LNCAP (cell line): ENCODE measurements at regions not wholly inside any gene's neighbourhood (a gene's known extent, or its start where the extent isn't known, plus 50 kb on each side); places are given as distances from the start of the nearest gene placed in this dataset.

Experiments
- CTCF ChIP-seq: fragments of 450-650 bp; IDR thresholded peaks from 2 replicates; pipeline ENCODE4 v1.5.1; 2017; ENCODE audit warnings: mild to moderate bottlenecking

GRCh38 chr11:38038777-38039176, 1440.7 kb upstream of the RAG2 start:
- no peak for TF ChIP-seq CTCF

- no peak for TF ChIP-seq CTCF
These were observed 1421.2 kb upstream of the RAG2 start for GRCh38 chr11:38019072-38019775.

GRCh38 chr11:38014405-38014804, 1416.4 kb upstream of the RAG2 start:
- no peak for TF ChIP-seq CTCF

- TF ChIP-seq CTCF: no peak
These were observed 1415.1 kb upstream of the RAG2 start for GRCh38 chr11:38013157-38013556.

- TF ChIP-seq CTCF: no peak
These were observed 1413.5 kb upstream of the RAG2 start for GRCh38 chr11:38011496-38011895.

- TF ChIP-seq CTCF: no peak
These were observed 1411.9 kb upstream of the RAG2 start for GRCh38 chr11:38009932-38010331.

GRCh38 chr11:38006466-38006865, 1408.4 kb upstream of the RAG2 start:
- TF ChIP-seq CTCF: no peak

GRCh38 chr11:38005597-38005996, 1407.6 kb upstream of the RAG2 start:
- TF ChIP-seq CTCF: no peak
